DMS153 treated with DMSO at 0.1 percent for 48 hours (cell line): ENCODE measurements at regions not wholly inside any gene's neighbourhood (a gene's known extent, or its start where the extent isn't known, plus 50 kb on each side); places are given as distances from the start of the nearest gene placed in this dataset.

ENCODE experiments used
- DNase-seq: peaks from one replicate; lab custom pipeline; 2025; ENCODE audit not compliant: unreplicated experiment; lab: John Stamatoyannopoulos, UW

DNA sequence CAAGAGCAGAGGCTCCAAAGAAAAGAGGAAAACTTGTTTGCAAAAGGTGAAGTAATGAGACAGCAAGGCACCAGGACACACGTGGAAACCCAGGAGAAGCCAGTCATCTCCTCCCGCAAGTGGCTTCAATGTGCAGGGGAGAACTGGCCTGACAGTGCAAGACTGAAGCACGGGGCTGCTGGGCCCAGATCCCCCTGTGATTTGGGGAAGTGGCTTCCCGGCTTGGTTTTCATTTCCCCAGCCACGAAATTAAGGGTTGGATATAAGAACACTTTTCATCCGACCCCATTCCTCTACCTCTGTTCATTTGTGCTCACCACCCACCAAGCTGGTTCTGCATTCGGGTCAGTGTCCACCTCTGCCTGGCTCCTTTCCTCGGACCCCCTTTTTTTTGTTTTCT lies 306.4 kb downstream of the FGFR2 start:
- DNase-seq: no peak

DNA sequence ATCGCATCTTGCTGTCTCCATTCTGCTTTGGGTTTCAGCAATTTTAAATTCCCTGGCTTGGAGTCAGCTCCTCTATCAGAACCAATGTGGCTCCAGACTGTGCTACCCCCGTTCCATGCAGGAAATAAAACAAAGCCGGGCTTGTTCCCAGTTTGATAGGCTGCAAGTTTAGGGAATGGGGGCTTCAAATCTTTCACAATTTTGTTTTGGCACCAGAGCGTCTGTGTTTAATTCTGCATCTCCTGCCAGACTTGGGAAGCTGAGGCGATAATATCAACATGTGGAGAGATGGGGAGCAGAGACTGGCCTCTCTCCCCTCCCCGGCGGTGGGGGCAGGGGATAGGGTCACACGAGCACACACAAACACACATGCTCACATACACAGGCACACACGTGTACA lies 305.9 kb downstream of the FGFR2 start:
- no peak for DNase-seq

DNA sequence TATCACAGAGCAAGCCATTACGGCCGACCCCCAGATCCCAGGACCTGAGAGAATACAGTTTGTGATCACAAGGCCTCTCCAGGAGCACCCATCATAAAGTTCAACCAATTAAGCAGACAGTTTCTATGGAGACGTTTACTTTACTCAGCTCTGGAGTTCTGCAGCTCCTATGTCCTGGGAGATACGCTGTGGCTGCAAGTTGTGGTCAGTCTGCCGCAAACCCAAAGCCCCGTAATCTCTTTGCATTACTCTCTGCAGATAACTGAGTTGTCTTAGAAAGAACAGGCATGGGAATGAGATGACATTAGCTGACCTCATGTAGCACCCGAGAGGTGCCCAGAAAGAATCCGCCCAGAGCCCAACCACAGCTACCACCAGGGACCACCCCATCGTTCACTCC lies 305.1 kb downstream of the FGFR2 start:
- no peak for DNase-seq

DNA sequence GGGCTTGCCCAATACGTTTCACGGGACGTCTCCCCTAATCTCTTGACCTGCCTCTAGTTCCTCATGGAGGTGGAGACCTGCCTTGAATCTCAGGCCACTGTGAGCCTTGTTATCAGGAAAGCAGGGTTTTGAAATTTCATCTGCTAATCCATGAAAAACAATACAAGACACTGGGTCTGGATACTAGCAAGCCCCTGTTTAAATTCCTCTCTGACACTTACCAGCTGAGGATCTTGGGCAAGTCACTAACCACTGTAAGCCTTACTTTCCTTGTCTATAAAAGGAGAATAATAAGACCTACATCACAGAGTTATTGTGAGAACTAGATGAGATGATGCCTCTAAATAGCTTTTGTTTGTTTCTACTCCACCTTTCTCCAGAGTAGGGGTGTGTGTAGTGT lies 303.6 kb downstream of the FGFR2 start:
- no peak for DNase-seq

DNA sequence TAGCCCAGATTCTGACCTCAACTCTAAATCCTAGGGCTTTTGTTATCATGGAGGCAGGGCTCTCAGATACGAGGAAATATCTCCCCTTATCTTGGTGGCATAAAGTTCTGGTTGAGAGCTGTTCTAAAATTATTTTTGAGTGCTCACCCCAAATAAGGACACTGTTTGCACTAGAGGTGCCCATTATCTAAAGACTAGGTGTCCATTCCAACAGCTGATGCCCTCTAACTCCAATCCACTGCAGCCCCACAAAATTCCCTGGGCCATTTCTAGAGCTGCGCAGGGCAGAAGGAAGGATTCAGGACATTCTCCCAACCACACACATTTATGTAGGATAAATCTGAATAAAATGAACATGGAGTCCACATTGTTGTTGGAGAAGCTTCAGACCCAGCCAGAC lies 301.9 kb downstream of the FGFR2 start:
- DNase-seq: no peak

DNA sequence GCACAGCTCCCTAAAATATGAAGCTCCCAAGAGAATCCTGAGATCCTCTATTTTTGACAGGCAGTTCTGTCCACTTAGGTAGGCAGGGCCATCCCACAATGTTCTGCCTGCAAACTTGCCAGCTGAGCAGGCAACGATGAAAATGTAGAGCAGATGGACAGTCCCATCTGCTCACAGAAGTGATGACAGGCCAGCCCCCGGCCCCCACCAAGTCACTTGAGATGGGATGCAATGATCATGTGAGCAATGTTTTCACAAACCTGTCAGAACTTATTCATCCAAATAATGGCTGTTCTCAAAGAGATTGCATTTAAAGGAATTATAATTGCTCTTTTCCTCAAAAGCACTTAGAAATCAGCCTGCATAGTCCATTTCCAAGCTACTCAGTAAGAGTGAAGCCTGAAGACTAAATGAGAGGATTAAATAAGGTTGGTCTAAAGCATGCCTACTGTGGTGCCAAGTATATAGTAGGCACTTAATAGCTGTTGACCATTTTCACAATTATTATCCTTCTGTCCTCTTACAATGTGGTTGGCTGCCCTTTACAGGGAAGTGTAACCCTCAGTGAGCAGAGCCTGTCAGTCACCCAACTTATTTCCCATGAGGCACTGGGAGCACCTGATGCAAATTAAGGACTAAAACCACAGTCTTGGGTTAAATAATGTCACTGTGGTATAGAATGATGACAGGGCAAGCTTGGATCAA lies 301.2 kb downstream of the FGFR2 start:
- DNase-seq: no peak

DNA sequence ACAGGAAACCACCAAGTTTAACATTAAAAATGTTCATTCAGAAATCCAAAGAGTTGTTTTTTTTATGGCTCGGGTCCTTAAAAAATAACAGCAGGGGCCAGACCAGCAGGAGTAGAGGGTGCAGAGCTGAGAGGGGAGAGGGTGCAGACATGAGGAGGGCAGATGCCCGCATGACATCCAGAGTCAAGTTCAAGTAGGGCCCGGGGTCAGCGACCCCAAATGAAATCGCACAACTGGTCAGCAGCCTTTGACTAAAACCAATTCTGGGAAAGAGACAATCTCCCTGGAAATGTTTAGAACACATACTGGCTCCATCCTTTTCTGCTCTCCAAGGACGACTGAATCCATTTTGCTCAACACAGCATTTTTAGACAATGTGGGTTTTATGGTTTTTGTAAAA lies 297.5 kb downstream of the FGFR2 start:
- DNase-seq: no peak

DNA sequence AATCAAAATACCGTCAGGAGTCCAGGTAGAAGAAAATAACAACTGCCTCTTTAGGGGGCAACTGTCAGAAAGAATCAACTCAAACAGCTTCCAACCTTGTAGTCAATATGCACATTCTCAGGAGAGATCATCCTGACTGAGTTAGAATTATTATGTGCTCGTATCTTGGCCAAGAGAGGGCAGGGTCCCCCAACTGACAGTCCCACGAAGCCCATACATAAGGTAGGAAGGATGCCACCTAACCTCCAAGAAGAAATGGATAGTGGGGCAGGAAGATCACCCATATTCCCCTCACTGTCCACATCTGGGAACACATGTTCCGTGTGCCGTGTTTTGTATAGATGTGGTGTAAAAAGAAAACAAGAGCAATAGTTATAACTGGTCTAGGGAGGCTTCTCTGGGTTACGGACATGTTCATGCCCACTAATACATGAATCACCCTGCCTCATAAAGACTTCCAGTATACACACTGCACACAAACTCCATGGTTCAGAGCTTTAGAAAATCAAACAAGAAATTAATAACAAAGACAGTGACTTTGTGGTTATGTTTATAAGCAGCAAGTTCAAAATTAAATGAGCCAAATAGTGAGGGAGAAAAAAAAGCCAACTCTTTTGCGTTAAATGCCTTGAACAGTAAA lies 295.6 kb downstream of the FGFR2 start:
- no peak for DNase-seq

DNA sequence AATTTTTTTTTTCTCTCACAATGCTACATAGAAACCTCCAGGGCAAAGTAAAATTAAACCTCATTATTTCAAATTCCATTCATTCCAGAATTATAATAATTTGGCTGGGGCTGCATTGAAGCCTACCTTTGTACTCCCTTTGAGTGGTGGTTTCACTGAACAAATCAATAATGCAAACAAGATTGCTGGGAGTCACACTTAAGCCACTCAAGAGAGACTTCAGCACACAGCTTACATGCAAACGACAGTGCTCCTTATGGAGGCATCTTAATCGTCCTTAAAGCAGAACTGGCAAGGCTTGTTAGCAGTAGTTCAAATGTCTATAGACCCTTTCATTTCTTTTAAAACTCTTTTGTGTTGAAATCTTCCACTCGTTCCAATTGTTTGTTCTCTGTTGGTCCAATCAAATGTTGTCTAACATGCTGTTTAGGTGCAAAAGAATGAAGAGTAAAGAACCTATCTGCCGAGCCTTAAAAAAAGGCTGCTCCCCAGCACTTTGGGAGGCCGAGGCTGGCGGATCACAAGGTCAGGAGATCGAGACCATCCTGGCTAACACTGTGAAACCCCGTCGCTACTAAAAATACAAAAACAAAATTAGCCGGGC lies 294.9 kb downstream of the FGFR2 start:
- no peak for DNase-seq

DNA sequence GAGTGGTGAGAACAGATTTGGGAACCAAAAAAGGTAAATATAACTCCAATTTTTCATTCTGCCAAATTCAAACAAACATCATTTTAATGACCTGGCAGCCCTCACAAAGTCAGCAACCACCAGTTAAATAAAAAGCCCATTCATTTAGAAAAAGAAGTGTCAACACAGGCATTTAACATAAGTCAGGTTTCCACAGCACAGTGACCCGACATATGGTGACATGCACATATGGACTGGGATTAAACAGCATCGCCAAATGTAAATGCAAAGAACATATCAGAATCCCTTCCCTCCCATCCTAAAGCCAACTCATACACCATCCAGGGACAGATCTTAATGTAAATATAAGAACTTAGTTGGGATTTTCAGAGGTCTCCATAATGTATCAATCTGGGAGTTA lies 293.2 kb downstream of the FGFR2 start:
- DNase-seq: no peak

DNA sequence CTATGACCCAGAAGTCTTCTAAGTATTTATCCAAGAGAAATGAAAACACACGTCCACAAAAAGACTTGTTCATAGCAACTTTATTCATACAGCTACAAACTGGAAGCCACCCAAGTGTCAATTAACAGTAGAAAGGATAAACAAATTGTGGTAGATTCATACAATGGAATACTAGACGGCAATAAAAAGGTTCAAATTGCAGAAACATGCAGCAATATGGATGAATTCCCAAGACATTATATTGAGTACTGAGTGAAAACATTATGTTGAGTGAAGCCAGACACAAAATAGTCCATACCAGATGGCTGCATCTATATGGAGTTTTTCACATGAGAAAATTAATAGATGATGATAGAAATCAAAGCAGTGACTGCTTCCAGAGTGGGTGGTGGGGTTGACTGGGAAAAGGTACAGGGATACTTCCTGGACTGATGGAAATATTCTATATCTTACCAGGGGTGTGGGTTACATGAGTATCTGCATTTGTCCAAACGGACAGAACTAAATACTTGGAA lies 292.0 kb downstream of the FGFR2 start:
- DNase-seq: no peak

DNA sequence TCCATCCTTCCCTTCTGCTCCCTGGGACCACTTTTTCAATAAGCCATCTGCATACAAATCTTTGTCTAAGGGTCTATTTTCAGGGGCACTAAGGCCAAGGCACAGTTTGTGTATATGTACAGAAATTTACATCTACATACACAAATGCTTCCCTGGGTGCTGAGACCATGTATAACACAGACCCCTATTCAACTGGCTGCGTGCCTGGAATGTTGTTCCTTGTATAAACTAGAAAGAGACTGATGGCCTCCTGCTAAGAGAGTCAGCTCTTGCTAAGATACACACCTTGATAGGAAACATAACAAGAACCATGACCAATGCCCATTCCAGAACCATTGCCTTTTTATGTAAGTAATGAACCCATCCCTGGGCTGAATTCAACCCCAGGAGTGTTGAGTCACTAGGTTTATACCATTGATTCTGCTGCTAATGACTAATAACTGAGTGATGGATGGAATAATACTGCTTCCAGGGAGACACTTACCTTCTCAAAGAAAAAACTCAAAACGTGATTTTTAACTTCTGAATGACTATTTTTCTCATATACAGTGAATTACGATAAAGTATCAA lies 290.7 kb downstream of the FGFR2 start:
- no peak for DNase-seq

DNA sequence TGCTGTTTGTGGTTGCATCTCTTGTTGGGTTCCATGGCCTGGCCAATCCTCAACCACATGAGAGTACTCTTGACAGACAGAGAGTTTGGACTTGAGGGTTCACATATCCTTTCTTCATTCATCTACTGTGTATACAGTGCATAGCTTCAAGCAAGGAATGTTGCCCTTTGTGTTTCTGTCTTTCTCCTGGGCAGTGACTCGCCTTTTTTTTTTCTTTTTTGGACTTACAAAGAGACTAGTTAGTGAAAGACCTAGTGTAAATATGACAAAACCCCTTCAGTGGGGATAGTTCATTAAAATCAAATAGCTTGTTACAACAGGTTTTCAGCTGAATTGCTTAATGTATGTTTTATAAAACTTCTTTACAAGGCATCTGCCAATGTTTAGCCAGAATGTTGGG lies 290.2 kb downstream of the FGFR2 start:
- no peak for DNase-seq

DNA sequence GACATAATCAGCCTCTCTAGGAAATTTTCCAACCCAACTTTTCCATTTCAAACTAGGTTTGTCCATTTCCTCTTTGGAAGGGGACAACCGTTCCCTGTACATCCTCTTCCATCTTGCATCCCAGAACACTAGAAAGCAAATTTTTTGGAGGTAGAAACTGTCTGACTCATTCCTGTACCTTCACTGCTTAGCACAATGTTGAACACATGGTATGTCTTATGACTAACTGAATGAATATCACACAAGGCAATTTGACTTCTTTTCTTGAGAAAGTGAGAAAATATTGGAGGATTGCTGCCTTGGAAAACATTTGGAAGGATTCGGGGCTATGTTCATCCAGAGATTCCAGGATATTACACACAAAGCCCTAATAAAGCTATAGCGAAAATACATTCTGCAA lies 289.1 kb downstream of the FGFR2 start:
- DNase-seq: no peak

DNA sequence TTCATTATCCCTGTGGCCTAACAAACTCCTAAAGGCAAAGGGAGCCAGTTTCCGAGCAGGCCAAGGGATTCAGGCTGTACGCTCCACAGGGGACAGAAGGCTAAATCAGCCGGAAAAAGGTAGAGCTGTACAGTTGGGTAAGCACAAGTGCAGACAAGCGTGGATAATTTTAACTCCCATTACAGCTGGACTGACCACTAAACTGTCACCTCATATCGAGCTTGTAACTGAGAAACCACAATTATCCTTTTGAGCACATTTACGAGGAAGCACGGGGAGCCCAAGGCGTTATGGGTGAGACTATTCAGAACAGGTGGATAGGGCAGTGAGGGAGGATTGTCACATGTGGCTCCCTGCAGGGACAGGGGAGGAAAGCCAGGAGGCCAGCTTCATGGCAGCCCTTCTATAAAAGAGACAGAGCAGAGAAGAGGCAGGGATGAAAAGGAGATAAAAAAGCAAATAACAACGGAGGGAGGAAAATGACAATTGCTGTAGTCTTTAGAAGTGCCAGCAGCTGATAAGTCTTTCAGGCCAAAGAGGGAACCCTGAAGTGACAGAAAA lies 288.0 kb downstream of the FGFR2 start:
- no peak for DNase-seq

DNA sequence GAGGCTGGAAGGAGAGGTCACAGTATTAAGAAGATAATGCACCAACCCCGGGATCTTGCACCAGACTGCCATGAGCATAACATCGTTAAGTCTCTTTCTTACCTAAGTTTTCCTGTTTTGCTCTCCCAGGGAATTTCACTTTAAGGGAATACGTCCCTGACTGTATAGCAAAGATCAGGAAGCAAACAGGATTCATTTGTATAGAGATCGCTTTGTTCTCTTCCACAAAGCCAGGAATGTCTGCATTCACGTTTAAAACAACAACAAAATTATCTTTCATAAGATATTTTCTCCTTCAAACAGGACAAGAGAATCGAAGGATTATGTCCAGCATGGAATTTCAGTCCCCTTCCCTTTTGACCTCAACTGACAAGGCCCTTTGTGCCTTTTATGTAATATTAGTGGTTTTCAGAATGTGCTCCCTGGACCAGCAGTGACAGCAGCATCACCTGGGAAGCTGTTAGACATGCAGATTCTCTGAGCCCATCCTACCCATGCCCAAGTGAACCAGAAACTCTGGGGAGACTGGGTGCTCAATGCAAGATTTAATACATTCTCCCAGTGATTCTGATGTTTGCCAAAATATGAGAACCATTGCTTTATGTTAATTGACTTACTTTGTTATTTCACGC lies 286.3 kb downstream of the FGFR2 start:
- DNase-seq: no peak

DNA sequence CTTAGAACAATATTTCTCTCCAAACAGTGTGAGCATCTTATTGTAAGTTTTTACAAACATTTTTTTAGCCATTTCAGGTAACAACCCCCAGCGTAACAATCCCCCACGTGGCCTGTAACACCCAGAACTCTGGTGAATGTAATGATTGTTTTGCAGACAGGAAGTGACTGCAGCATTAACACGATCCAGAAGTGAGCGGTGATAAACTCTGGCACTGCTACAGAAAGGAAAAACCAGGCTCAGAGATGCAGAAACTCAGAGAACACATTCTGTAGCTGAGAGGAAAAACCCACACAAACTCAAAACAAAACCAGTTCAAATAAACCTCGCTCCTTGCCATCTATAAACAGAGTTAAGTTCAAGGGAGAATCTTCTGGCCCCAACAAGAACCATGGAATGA lies 285.7 kb downstream of the FGFR2 start:
- no peak for DNase-seq

DNA sequence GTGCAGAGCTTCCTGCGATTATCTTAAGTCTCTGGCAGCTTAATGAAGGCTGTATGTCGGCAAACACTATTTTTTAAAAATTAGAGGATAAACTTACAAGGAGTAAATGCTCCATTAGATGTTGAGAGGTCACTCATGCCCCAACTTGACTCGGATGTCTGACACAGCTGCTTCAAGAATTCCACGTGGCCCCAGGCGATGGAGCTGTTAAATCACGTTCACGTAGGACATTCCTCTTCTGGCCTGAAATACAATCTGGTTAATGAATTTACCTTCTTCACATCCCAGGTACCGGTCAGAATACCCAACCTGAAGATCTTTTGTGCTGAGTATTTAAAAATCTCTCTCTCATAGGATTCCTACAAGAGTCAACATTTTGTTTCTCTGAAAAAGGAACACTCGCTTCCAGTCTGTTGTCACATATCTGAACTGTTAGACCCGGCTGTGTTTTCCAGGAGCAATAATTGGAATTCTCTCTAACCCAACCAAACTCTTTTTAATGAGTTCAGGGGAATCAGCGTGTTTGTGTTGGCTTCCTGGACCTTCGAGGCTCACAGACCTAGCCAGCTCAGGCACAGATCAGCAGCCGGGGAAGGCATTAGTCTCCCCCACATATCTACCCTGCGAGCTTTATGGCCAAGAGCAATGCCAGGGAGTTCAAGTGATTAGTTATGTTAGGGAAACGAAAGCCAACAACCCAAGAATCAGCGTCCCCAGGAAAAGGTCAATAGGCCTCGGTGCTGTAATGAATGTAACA lies 284.9 kb downstream of the FGFR2 start:
- DNase-seq: no peak

DNA sequence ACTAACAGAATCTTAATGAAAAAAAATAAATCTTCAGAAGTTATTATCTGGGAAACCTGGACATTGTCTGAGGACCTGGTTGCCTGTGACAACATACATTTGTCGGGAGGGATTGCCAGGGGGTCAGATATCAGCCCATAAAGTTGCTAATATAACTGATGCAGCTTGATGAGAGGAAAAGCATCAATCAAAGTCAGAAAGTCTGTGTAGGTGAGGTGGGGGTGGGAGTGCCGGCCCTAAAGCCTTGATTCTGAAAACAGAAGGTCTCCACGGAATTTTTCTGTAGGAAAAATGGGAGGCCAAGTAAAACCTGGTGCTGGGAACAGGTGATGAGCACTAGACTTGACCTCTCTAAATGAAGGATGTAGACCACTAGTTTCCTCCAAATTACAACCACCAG lies 281.8 kb downstream of the FGFR2 start:
- DNase-seq: no peak

DNA sequence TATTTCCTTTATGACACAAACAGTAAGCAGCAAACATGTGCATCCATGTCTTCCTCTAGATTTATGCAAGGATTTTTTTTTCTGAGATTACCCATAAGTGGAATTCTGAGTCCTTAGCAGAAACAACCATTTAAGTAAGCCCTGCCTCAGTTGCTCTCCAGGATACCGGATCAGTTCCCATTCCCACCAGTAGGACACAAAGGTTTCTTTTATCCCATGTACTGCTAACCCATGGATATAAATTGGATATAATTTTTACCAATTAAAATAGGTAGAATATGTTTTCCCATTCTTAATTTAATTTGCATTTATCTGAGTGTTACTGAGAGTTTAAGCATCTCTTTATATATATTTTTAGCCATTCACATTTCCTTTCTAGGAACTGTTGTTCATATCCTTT lies 280.9 kb downstream of the FGFR2 start:
- no peak for DNase-seq

DNA sequence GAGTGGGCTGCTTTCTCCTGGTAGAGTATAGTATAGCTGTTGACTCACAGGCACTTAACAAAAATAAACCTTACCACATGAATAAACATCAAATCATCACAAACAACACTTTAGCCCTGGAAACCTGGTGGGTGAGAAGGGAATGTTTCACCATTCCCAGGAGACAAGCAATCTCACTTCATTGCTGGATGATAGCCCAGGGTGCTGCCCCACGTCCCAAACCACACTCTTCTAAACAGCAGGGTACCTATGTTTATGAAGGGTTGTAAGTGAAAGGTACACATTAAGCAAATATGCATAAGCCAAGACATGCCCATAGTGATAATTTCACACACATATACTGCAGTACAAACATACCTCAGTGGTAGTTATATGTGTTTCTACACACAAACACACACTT lies 276.2 kb downstream of the FGFR2 start:
- peak; percentile 18 for DNase-seq
